GM12878 (cell line): ENCODE measurements at regions not wholly inside any gene's neighbourhood (a gene's known extent, or its start where the extent isn't known, plus 50 kb on each side); places are given as distances from the start of the nearest gene placed in this dataset.

ENCODE experiments used
- ATAC-seq: fragments of 200-7000 bp; cut with Tn5 transposase; 3 replicates; pipeline ENCODE4 v1.9.1; 2020; ENCODE audit warnings: mild to moderate bottlenecking, moderate library complexity
- BruUV-seq: library from RNA; stranded (reverse); fragments of 400-500 nt; replicated peaks from 2 replicates; lab custom pipeline; 2021; lab: Mats Ljungman, UMichigan
- CTCF ChIA-PET: fragments of 300-600 bp; sonication (Branson Sonifier 250); formaldehyde crosslinking; extraction: SDS; loops from one replicate; lab custom pipeline; 2021; ENCODE audit warnings: inconsistent platforms; lab: Yijun Ruan, JAX
- POLR2A ChIA-PET: fragments of 350-600 bp; formaldehyde crosslinking; extraction: SDS; loops from one replicate; lab custom pipeline; 2021; ENCODE audit warnings: inconsistent platforms; lab: Charles Lee
- RAD21 ChIA-PET: fragments of 300-600 bp; sonication (Branson Sonifier 250); formaldehyde crosslinking; loops from one replicate; lab custom pipeline; 2023; ENCODE audit warnings: antibody characterized with exemption; ENCODE audit not compliant: unreplicated experiment; lab: Charles Lee
- SMC1A ChIA-PET: fragments of 300-600 bp; sonication (Branson Sonifier 250); formaldehyde crosslinking; loops from one replicate; lab custom pipeline; 2023; ENCODE audit not compliant: unreplicated experiment, uncharacterized antibody; lab: Charles Lee
- DNase-seq: peaks from one replicate; pipeline ENCODE4 v3.0.0-alpha.2; 2011; ENCODE audit warnings: low read depth, low spot score
- FAIRE-seq: peaks from 3 replicates; lab custom pipeline; 2011; peaks lifted over from hg19 to GRCh38; lab: Jason Lieb, UNC
- H2AFZ ChIP-seq: 2 replicates; pipeline ENCODE4 v1.6.0; 2011; ENCODE audit warnings: low read depth, low read length, control low read depth; ENCODE audit not compliant: control insufficient read depth
- H3K27ac ChIP-seq: 2 replicates; pipeline ENCODE4 v1.5.1; 2011; ENCODE audit warnings: control low read depth; ENCODE audit not compliant: control insufficient read depth, insufficient read depth
- H3K27me3 ChIP-seq, 2 experiments: replicated peaks in 1 of 2; 2 replicates each; pipeline versions ENCODE4 v1.6.0 to v1.6.1; 2011; ENCODE audit warnings: low read length in 1 of 2; ENCODE audit not compliant: control insufficient read depth in 2 of 2, insufficient read depth in 2 of 2
- H3K36me3 ChIP-seq, 2 experiments: 2 replicates each; pipeline ENCODE4 v1.5.1; 2011; ENCODE audit warnings: low read length in 1 of 2; ENCODE audit not compliant: control insufficient read depth in 2 of 2, insufficient read depth in 2 of 2
- H3K4me1 ChIP-seq: 2 replicates; pipeline ENCODE4 v1.6.1; 2011; ENCODE audit warnings: mild to moderate bottlenecking, low read length, moderate library complexity, mixed read lengths; ENCODE audit not compliant: control insufficient read depth, insufficient read depth
- H3K4me2 ChIP-seq: 2 replicates; pipeline ENCODE4 v1.6.0; 2011; ENCODE audit warnings: control low read depth; ENCODE audit not compliant: control insufficient read depth, insufficient read depth
- H3K4me3 ChIP-seq: fragments of 200-600 bp; sonication (generic); 2 replicates; pipeline ENCODE4 v1.5.1; 2016
- H3K79me2 ChIP-seq: 2 replicates; pipeline ENCODE4 v1.6.0; 2011; ENCODE audit warnings: low read length; ENCODE audit not compliant: control insufficient read depth, insufficient read depth
- H3K9ac ChIP-seq: 2 replicates; pipeline ENCODE4 v1.8.0; 2011; ENCODE audit warnings: low read length, control low read depth, mixed read lengths; ENCODE audit not compliant: control insufficient read depth, insufficient read depth
- H3K9me3 ChIP-seq: replicated peaks from 3 replicates; pipeline ENCODE4 v1.5.1; 2011; ENCODE audit warnings: mild to moderate bottlenecking, low read length; ENCODE audit not compliant: control insufficient read depth, insufficient read depth
- H4K20me1 ChIP-seq: 2 replicates; pipeline ENCODE4 v1.6.0; 2011; ENCODE audit not compliant: control insufficient read depth, insufficient read depth
- HCFC1 ChIP-seq: fragments of 150-350 bp; IDR thresholded peaks from 2 replicates; pipeline ENCODE4 v1.6.1; 2014; ENCODE audit warnings: low read length
- IKZF1 ChIP-seq: fragments of 450-650 bp; conservative IDR thresholded peaks from 2 replicates; pipeline ENCODE4 v1.6.1; 2017; ENCODE audit warnings: antibody characterized with exemption, mild to moderate bottlenecking
- MYB ChIP-seq: fragments of 150-350 bp; IDR thresholded peaks from 2 replicates; pipeline ENCODE4 v1.6.1; 2014; ENCODE audit warnings: mild to moderate bottlenecking, low read depth, low read length, borderline replicate concordance
- NFXL1 ChIP-seq: fragments of 450-650 bp; IDR thresholded peaks from 2 replicates; pipeline ENCODE4 v1.6.1; 2017; ENCODE audit warnings: antibody characterized with exemption, mild to moderate bottlenecking, borderline replicate concordance
- PAX8 ChIP-seq: fragments of 450-650 bp; IDR thresholded peaks from 2 replicates; pipeline ENCODE4 v1.6.1; 2017; ENCODE audit warnings: mild to moderate bottlenecking, moderate library complexity
- POLR2A ChIP-seq: IDR thresholded peaks from 2 replicates; pipeline ENCODE4 v1.6.1; 2011; ENCODE audit warnings: low read depth, mild to moderate bottlenecking, low read length
- RUNX3 ChIP-seq: IDR thresholded peaks from 2 replicates; pipeline ENCODE4 v1.6.1; 2012; ENCODE audit warnings: low read length, inconsistent platforms
- SIX5 ChIP-seq: IDR thresholded peaks from 2 replicates; pipeline ENCODE4 v1.6.1; 2011; ENCODE audit warnings: mild to moderate bottlenecking, low read depth, low read length, moderate library complexity; ENCODE audit not compliant: severe bottlenecking
- in situ Hi-C: fragments of 300-500 bp; cut with MboI; formaldehyde crosslinking; loops from 9 replicates; pipeline ENCODE4 v1.14.3; 2018; ENCODE audit warnings: mixed read lengths
- intact Hi-C: fragments of 100-400 bp; cut with micrococcal nuclease; formaldehyde crosslinking; loops from one replicate; pipeline ENCODE4 v1.14.2; 2022; ENCODE audit not compliant: unreplicated experiment
- TF ChIP-seq, protein P1 (sequence below): fragments of 450-650 bp; IDR thresholded peaks from 2 replicates; pipeline ENCODE4 v1.6.1; 2018; ENCODE audit warnings: mild to moderate bottlenecking, low read depth, moderate library complexity; ENCODE audit not compliant: partially characterized antibody

DNA sequence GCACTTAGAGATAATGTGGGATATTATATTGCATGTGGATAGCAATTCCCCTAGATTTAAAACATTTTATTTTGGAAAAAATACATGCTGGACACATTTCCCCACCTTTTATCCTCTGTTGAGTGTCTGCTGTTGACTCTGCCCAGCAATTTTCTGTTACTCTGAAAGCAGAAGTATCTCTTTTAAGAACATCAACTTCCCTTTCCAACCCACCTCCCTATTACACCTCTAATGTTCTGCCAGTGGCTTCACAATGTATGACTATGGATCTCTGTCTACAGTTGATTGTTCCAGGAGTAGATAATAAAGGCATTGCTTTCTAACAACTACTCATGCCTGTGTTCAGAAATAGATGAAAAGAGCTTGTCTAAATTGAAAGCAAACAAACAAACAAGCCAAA, 754.8 kb upstream of the SLITRK6 start:
- ChIA-PET POLR2A (no interaction called here), RAD21 (no interaction called here), CTCF (no interaction called here), SMC1A (no interaction called here)
- no TSS peak for BruUV-seq
- Histone ChIP-seq H3K4me2 (no peak overlapping the region), H3K27me3 (no peaks in the 10 kb centered on the region), H3K36me3 (no peaks in the 10 kb centered on the region), H3K9me3 (no peaks in the 10 kb centered on the region), H2AFZ (no peak overlapping the region), H4K20me1 (no peaks in the 10 kb centered on the region), H3K4me1 (no peaks in the 10 kb centered on the region), H3K4me3 (no peak overlapping the region), H3K79me2 (no peaks in the 10 kb centered on the region), H3K27ac (no peak overlapping the region), H3K9ac (no peak overlapping the region)
- intact Hi-C loops, result no loop called here
- no peak for DNase-seq
- FAIRE-seq, result no peak
- in situ Hi-C loops, result no loop called here
- no peak for TF ChIP-seq IKZF1
- no peak for TF ChIP-seq SIX5
- TF ChIP-seq PAX8, result no peak
- TF ChIP-seq NFXL1, result no peak
- no peak for TF ChIP-seq RUNX3
- TF ChIP-seq, protein P1, sequence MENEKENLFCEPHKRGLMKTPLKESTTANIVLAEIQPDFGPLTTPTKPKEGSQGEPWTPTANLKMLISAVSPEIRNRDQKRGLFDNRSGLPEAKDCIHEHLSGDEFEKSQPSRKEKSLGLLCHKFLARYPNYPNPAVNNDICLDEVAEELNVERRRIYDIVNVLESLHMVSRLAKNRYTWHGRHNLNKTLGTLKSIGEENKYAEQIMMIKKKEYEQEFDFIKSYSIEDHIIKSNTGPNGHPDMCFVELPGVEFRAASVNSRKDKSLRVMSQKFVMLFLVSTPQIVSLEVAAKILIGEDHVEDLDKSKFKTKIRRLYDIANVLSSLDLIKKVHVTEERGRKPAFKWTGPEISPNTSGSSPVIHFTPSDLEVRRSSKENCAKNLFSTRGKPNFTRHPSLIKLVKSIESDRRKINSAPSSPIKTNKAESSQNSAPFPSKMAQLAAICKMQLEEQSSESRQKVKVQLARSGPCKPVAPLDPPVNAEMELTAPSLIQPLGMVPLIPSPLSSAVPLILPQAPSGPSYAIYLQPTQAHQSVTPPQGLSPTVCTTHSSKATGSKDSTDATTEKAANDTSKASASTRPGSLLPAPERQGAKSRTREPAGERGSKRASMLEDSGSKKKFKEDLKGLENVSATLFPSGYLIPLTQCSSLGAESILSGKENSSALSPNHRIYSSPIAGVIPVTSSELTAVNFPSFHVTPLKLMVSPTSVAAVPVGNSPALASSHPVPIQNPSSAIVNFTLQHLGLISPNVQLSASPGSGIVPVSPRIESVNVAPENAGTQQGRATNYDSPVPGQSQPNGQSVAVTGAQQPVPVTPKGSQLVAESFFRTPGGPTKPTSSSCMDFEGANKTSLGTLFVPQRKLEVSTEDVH, result no peak
- TF ChIP-seq MYB, result no peak
- TF ChIP-seq POLR2A, result no peak
- no peak for TF ChIP-seq HCFC1
- ATAC-seq, result no peak
